Cerebellar nuclear complex (tissue), 1 donor: ENCODE measurements at regions not wholly inside any gene's neighbourhood (a gene's known extent, or its start where the extent isn't known, plus 50 kb on each side); places are given as distances from the start of the nearest gene placed in this dataset.
"Not testable (repeated sequence)": the region's sequence is repeated elsewhere in the genome, so short reads cannot be mapped to it uniquely, and the experiment has no call there.

ENCODE experiments used
- DNase-seq, 2 experiments: peaks; one replicate each; lab custom pipeline; 2025; lab: John Stamatoyannopoulos, UW

GRCh38 chr21:14058566-14058965 lies 152.2 kb downstream of the LIPI start:
- no peak for DNase-seq

- DNase-seq = not testable (repeated sequence)
These were observed 152.8 kb downstream of the LIPI start for GRCh38 chr21:14057841-14058481.

- no peak for DNase-seq
These were observed 153.4 kb downstream of the LIPI start for GRCh38 chr21:14057313-14057712.

- DNase-seq = no peak
These were observed 154.0 kb downstream of the LIPI start for GRCh38 chr21:14056771-14057191.

GRCh38 chr21:14055746-14056515 lies 154.8 kb downstream of the LIPI start:
- DNase-seq = not testable (repeated sequence)

GRCh38 chr21:14054682-14055081 lies 156.1 kb downstream of the LIPI start:
- DNase-seq = no peak

GRCh38 chr21:14050121-14050520 lies 160.6 kb downstream of the LIPI start:
- DNase-seq = no peak

GRCh38 chr21:14046401-14046800 lies 164.4 kb downstream of the LIPI start:
- DNase-seq = no peak

- no peak for DNase-seq
These were observed 170.4 kb downstream of the LIPI start for GRCh38 chr21:14040386-14040785.

- not testable (repeated sequence) for DNase-seq
These were observed 182.1 kb downstream of the LIPI start for GRCh38 chr21:14028619-14029018.

GRCh38 chr21:14027235-14027869 lies 183.4 kb downstream of the LIPI start:
- peak; percentile 84 to 94 for DNase-seq

GRCh38 chr21:14020108-14020507 lies 190.6 kb downstream of the LIPI start:
- not testable (repeated sequence) for DNase-seq

GRCh38 chr21:14015841-14016240 lies 194.9 kb downstream of the LIPI start:
- DNase-seq = not testable (repeated sequence)

GRCh38 chr21:14013623-14014498 lies 196.9 kb downstream of the LIPI start:
- not testable (repeated sequence) for DNase-seq

- DNase-seq = no peak
These were observed 197.6 kb downstream of the LIPI start for GRCh38 chr21:14013056-14013603.

- DNase-seq = no peak
These were observed 198.3 kb downstream of the LIPI start for GRCh38 chr21:14012409-14012808.

GRCh38 chr21:14011751-14012150 lies 199.0 kb downstream of the LIPI start:
- DNase-seq = not testable (repeated sequence)

- DNase-seq = not testable (repeated sequence)
These were observed 199.6 kb downstream of the LIPI start for GRCh38 chr21:14011149-14011548.

- no peak for DNase-seq
These were observed 200.0 kb downstream of the LIPI start for GRCh38 chr21:14010729-14011128.

- not testable (repeated sequence) for DNase-seq
These were observed 200.8 kb downstream of the LIPI start for GRCh38 chr21:14009990-14010389.

- DNase-seq = not testable (repeated sequence)
These were observed 201.3 kb downstream of the LIPI start for GRCh38 chr21:14009238-14009981.
